GM12878 (cell line): ENCODE measurements at regions not wholly inside any gene's neighbourhood (a gene's known extent, or its start where the extent isn't known, plus 50 kb on each side); places are given as distances from the start of the nearest gene placed in this dataset.
A peak's percentile ranks its signal among the peaks of the same experiment; 100 is the strongest.

Source experiments
- ATF7 ChIP-seq: fragments of 450-650 bp; IDR thresholded peaks from 2 replicates; pipeline ENCODE4 v1.6.1; 2016; ENCODE audit warnings: low read depth, mild to moderate bottlenecking
- BCL3 ChIP-seq: IDR thresholded peaks from 2 replicates; pipeline ENCODE4 v1.6.1; 2011; ENCODE audit warnings: borderline replicate concordance, low read depth, mild to moderate bottlenecking, moderate library complexity, low read length; ENCODE audit not compliant: insufficient read depth, poor library complexity, severe bottlenecking
- BRCA1 ChIP-seq: IDR thresholded peaks from 2 replicates; pipeline ENCODE4 v1.6.1; 2011; ENCODE audit warnings: low read depth, low read length, improper control_type of control experiment
- CBFB ChIP-seq: IDR thresholded peaks from 2 replicates; pipeline ENCODE4 v1.6.1; 2016; ENCODE audit warnings: antibody characterized with exemption, low read depth
- CBX3 ChIP-seq: fragments of 200-600 bp; sonication (generic); IDR thresholded peaks from 2 replicates; pipeline ENCODE4 v1.6.1; 2016; ENCODE audit warnings: low read depth, borderline replicate concordance
- CTCF ChIP-seq, 3 experiments: IDR thresholded peaks in 2 of 3; conservative IDR thresholded peaks in 1 of 3; 2 replicates each; pipeline ENCODE4 v1.5.1; 2011; ENCODE audit warnings: low read depth in 3 of 3, low read length in 3 of 3, mild to moderate bottlenecking in 3 of 3, control low read depth in 2 of 3, moderate library complexity in 2 of 3, inconsistent platforms in 1 of 3, mixed read lengths in 1 of 3; ENCODE audit not compliant: control insufficient read depth in 2 of 3, insufficient read depth in 1 of 3; ENCODE audit errors: extremely low read depth in 1 of 3
- EP300 ChIP-seq, 2 experiments: fragments of 150-350 bp in 1 of 2; IDR thresholded peaks; 2 replicates each; pipeline ENCODE4 v1.6.1; 2011 to 2012; ENCODE audit warnings: low read depth in 2 of 2, low read length in 2 of 2, borderline replicate concordance in 1 of 2, improper control_type of control experiment in 1 of 2, inconsistent platforms in 1 of 2; ENCODE audit not compliant: control insufficient read depth in 1 of 2
- FOXK2 ChIP-seq: fragments of 450-650 bp; IDR thresholded peaks from 2 replicates; pipeline ENCODE4 v1.6.1; 2017; ENCODE audit warnings: mild to moderate bottlenecking, moderate library complexity
- FOXM1 ChIP-seq: IDR thresholded peaks from 2 replicates; pipeline ENCODE4 v1.6.1; 2012; ENCODE audit warnings: low read depth, mild to moderate bottlenecking, inconsistent platforms, low read length, moderate library complexity
- IRF5 ChIP-seq: fragments of 450-650 bp; IDR thresholded peaks from 2 replicates; pipeline ENCODE4 v1.6.1; 2017; ENCODE audit warnings: borderline replicate concordance
- JUNB ChIP-seq: IDR thresholded peaks from 2 replicates; pipeline ENCODE4 v1.6.1; 2016; ENCODE audit warnings: antibody characterized with exemption, mild to moderate bottlenecking
- MAX ChIP-seq: IDR thresholded peaks from 2 replicates; pipeline ENCODE4 v1.6.1; 2012; ENCODE audit warnings: low read depth, low read length, improper control_type of control experiment
- MXI1 ChIP-seq: fragments of 150-350 bp; IDR thresholded peaks from 2 replicates; pipeline ENCODE4 v1.6.1; 2011; ENCODE audit warnings: low read depth, mild to moderate bottlenecking, inconsistent platforms, low read length, improper control_type of control experiment
- NFXL1 ChIP-seq: fragments of 450-650 bp; IDR thresholded peaks from 2 replicates; pipeline ENCODE4 v1.6.1; 2017; ENCODE audit warnings: antibody characterized with exemption, mild to moderate bottlenecking, borderline replicate concordance
- NR2F1 ChIP-seq: fragments of 450-650 bp; conservative IDR thresholded peaks from 2 replicates; pipeline ENCODE4 v1.6.1; 2017; ENCODE audit warnings: mild to moderate bottlenecking
- PAX8 ChIP-seq: fragments of 450-650 bp; IDR thresholded peaks from 2 replicates; pipeline ENCODE4 v1.6.1; 2017; ENCODE audit warnings: mild to moderate bottlenecking, moderate library complexity
- POLR2A ChIP-seq: IDR thresholded peaks from 2 replicates; pipeline ENCODE4 v1.6.1; 2011; ENCODE audit warnings: low read depth, mild to moderate bottlenecking, low read length
- RB1 ChIP-seq: fragments of 450-650 bp; formaldehyde crosslinking; IDR thresholded peaks from 2 replicates; pipeline ENCODE4 v1.6.1; 2017; ENCODE audit warnings: mild to moderate bottlenecking, borderline replicate concordance
- RCOR1 ChIP-seq: conservative IDR thresholded peaks from 2 replicates; pipeline ENCODE4 v1.6.1; 2012; ENCODE audit warnings: low read depth, low read length, improper control_type of control experiment
- RELA ChIP-seq: fragments of 450-650 bp; IDR thresholded peaks from 2 replicates; pipeline ENCODE4 v1.8.0; 2014; ENCODE audit warnings: borderline replicate concordance; ENCODE audit not compliant: partially characterized antibody
- RELB ChIP-seq: fragments of 450-650 bp; IDR thresholded peaks from 2 replicates; pipeline ENCODE4 v1.6.1; 2017; ENCODE audit warnings: low read depth, mild to moderate bottlenecking, moderate library complexity
- RFX5 ChIP-seq: IDR thresholded peaks from 2 replicates; pipeline ENCODE4 v1.6.1; 2011; ENCODE audit warnings: low read depth, low read length, improper control_type of control experiment
- SIX5 ChIP-seq: IDR thresholded peaks from 2 replicates; pipeline ENCODE4 v1.6.1; 2011; ENCODE audit warnings: mild to moderate bottlenecking, low read depth, low read length, moderate library complexity; ENCODE audit not compliant: severe bottlenecking
- SP1 ChIP-seq: IDR thresholded peaks from one replicate; pipeline ENCODE4 v1.6.1; 2011; ENCODE audit warnings: low read depth, low read length
- SUZ12 ChIP-seq: fragments of 200-600 bp; sonication (generic); IDR thresholded peaks from one replicate; pipeline ENCODE4 v1.6.1; 2018; ENCODE audit warnings: antibody characterized with exemption, mild to moderate bottlenecking; ENCODE audit not compliant: unreplicated experiment
- TAF1 ChIP-seq: IDR thresholded peaks from 2 replicates; pipeline ENCODE4 v1.6.1; 2011; ENCODE audit warnings: mild to moderate bottlenecking, low read depth, low read length, borderline replicate concordance
- TARDBP ChIP-seq: IDR thresholded peaks from 2 replicates; pipeline ENCODE4 v1.6.1; 2016; ENCODE audit warnings: borderline replicate concordance
- YY1 ChIP-seq: IDR thresholded peaks from 2 replicates; pipeline ENCODE4 v1.6.1; 2011; ENCODE audit warnings: low read depth, mild to moderate bottlenecking, low read length

GRCh38 chr2:122866095-122866494 lies 1110.6 kb downstream of the TSN start (continued):
- TF ChIP-seq IRF5: no peak
- TF ChIP-seq SIX5: no peak
- no peak for TF ChIP-seq PAX8
- no peak for TF ChIP-seq YY1
- TF ChIP-seq CBX3: no peak
- TF ChIP-seq SUZ12: no peak
- TF ChIP-seq RELA: no peak
- TF ChIP-seq JUNB: peak; percentile 48; the same call in 1 of the 2 replicates
- TF ChIP-seq EP300 (IDR thresholded peaks at IDR 0.05; ENCODE audit: borderline replicate concordance in 1 of 2, control insufficient read depth in 1 of 2, low read depth in 2 of 2, low read length in 2 of 2): peak; percentile 61 to 72; a peak in 3 of 4 replicates
- TF ChIP-seq RCOR1: no peak
- TF ChIP-seq SP1: no peak
- TF ChIP-seq NR2F1: peak; percentile 69
- no peak for TF ChIP-seq RB1
- peak; percentile 67 for TF ChIP-seq ATF7
- TF ChIP-seq CTCF (IDR thresholded peaks at IDR 0.05 in 2 of 3, conservative IDR thresholded peaks at IDR 0.05 in 1 of 3; ENCODE audit: control insufficient read depth in 2 of 3, extremely low read depth in 1 of 3, insufficient read depth in 1 of 3, low read depth in 3 of 3, low read length in 3 of 3): no peak
- TF ChIP-seq BRCA1: no peak
- no peak for TF ChIP-seq MAX
- TF ChIP-seq RFX5: no peak
- TF ChIP-seq FOXK2: no peak
- TF ChIP-seq TARDBP: no peak
- no peak for TF ChIP-seq CBFB
- no peak for TF ChIP-seq NFXL1
- no peak for TF ChIP-seq POLR2A
- no peak for TF ChIP-seq MXI1
- no peak for TF ChIP-seq BCL3
- no peak for TF ChIP-seq TAF1
- TF ChIP-seq RELB: no peak; the same call in 1 of the 2 replicates
- TF ChIP-seq FOXM1: peak; percentile 60; the same call in 1 of the 2 replicates
